GM13977 (cell line): ENCODE measurements at regions not wholly inside any gene's neighbourhood (a gene's known extent, or its start where the extent isn't known, plus 50 kb on each side); places are given as distances from the start of the nearest gene placed in this dataset.
A peak's percentile ranks its signal among the peaks of the same experiment; 100 is the strongest.

ENCODE experiments used
- DNase-seq: peaks from one replicate; pipeline ENCODE4 v3.0.0; 2012; ENCODE audit warnings: low spot score
- in situ Hi-C: fragments of 300-500 bp; cut with MboI; formaldehyde crosslinking; loops from one replicate; pipeline ENCODE4 v1.12.0; 2022; ENCODE audit warnings: low sequenced_read_pairs, low pct_unique_long_range_greater_than_20kb, mixed read lengths, inconsistent platforms; ENCODE audit not compliant: unreplicated experiment
- TF ChIP-seq, protein P1 (sequence below): IDR thresholded peaks from 2 replicates; pipeline ENCODE4 v1.5.1; 2012; ENCODE audit warnings: mild to moderate bottlenecking, control low read depth; ENCODE audit not compliant: insufficient read depth; ENCODE audit errors: extremely low read depth, missing control alignments

DNA sequence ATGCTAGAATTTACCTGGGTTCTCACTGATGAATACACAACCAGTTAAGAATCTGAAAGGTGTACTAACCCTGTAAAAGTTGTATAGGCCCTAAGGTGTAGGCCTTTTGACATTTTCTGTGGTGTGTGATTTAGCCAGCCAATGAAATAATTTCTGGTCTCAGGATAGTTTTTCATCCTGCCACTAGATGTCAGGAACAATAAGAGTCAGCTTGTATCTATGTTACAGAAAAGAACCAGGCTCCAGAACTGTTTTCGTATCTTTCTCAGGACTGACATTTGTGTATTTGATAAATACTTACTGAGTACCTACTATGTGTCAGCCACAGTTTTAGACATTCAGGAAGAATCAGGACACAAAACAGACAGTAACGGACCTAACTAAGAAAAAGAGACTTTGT lies 673.6 kb upstream of the TENM3 start:
- in situ Hi-C loops, result no loop called here
- peak; percentile 51 for DNase-seq
- TF ChIP-seq, protein P1, sequence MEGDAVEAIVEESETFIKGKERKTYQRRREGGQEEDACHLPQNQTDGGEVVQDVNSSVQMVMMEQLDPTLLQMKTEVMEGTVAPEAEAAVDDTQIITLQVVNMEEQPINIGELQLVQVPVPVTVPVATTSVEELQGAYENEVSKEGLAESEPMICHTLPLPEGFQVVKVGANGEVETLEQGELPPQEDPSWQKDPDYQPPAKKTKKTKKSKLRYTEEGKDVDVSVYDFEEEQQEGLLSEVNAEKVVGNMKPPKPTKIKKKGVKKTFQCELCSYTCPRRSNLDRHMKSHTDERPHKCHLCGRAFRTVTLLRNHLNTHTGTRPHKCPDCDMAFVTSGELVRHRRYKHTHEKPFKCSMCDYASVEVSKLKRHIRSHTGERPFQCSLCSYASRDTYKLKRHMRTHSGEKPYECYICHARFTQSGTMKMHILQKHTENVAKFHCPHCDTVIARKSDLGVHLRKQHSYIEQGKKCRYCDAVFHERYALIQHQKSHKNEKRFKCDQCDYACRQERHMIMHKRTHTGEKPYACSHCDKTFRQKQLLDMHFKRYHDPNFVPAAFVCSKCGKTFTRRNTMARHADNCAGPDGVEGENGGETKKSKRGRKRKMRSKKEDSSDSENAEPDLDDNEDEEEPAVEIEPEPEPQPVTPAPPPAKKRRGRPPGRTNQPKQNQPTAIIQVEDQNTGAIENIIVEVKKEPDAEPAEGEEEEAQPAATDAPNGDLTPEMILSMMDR, result peak; percentile 23

DNA sequence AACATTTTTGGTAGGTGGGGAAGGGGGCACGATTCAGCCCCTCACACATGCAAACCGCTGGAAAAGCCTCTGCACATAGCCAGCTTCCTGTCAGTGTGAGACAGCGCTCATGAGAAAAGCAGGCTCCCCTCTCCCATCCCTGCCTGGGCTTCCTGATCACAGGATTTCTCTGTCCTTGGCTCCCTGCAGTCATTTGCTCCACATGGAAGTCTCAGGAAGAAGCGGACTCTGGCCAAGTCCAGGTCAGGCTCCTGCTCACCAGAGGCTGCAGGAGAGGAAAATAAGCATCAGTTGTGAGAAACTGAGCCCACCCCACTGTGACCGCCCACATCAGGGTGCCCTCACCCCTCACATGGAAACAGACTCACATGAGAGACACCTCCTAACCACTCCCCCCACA lies 664.3 kb upstream of the TENM3 start:
- DNase-seq, result no peak
- in situ Hi-C loops, result no loop called here

DNA sequence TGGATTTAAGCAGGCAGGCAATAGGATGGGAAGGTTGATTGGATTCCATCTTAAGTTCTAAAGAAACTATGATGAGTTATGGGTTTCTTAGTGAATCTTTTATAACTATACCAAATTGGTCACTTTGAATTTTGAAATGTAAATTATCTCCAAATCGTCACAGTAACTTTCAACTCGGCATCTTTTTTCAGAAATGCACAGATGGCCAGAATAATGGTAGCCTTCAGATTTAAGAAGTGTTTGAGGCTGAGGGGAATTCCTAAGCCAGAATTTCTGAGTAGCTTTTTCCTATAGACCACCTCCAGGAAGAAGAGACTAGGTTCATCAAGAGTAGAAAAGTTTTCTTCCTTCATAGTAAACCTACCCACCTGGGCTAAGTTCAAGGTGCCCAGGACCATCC lies 663.7 kb upstream of the TENM3 start:
- in situ Hi-C loops, result no loop called here

More for the DNA sequence above, 664.3 kb upstream of the TENM3 start:
- TF ChIP-seq, protein P1, result no peak

DNA sequence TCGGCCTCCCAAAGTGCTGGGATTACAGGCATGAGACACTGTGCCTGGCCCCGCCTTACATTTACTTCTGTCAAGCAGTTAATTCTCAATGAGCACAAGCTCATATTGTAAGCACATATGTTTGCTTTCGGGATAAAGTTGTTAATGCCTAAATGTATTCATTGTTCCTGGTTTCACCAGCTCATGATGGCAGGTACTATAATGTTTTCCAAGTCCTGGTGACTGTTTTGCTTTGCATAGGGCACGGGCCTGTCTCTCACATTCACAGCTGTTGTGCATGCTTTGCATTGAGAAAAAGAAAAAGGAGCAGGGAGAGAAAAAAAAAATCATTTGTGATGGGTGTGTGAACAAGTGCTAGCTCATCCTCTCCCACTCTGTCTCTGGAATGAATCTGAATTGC lies 661.2 kb upstream of the TENM3 start:
- in situ Hi-C loops, result no loop called here
- no peak for DNase-seq
- TF ChIP-seq, protein P1, result no peak

More for the DNA sequence above, 663.7 kb upstream of the TENM3 start:
- TF ChIP-seq, protein P1, result no peak
- no peak for DNase-seq

DNA sequence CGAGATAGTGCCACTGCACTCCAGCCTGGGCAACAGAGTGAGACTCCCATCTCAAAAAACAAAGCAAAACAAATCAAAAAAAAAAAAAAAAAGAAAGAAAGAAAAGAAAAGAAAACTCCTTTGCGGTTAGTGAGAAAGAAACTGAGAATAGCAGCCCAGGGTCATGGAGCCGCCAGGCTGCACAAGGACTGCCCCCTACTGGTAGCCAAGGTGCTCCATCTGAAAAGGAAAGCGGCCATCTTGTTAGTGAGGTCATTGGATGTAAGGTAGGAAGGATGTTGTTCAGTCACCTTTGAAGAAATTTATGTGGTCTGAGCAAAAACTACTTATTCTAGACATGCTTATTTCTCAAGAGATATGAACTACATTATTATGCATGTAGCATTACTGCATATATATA lies 660.6 kb upstream of the TENM3 start:
- in situ Hi-C loops, result no loop called here
- TF ChIP-seq, protein P1, result peak; percentile 26
- DNase-seq, result no peak

DNA sequence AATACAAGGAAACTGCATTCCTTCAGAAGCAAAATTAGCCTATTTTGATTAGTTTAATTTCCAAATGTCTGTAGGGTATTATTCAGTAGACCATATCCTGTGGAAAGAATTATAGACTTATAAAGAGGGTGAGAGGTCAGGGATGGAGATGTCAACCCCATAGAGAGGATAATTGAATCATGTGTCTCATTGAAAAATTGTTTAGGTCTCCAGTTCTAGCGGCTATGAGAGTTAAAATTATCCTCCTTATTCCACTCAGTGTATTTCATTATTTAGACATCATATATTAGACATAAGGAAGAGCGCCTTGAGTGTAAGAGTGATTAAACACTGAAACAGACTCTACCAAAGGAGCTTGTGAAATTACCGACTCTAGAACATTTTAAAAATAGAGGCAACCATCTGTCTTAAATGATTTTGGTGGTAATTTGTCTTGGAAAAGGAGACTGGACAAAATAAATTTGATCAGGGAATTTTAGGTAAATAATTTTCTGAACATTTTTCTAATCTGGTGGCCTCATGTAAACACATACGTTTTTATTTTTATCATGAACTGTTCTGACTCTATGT lies 654.4 kb upstream of the TENM3 start:
- TF ChIP-seq, protein P1, result no peak

More for the DNA sequence above, 654.4 kb upstream of the TENM3 start:
- in situ Hi-C loops, result no loop called here
- DNase-seq, result no peak
